Neural progenitor cell (in vitro differentiated cells): ENCODE measurements at regions not wholly inside any gene's neighbourhood (a gene's known extent, or its start where the extent isn't known, plus 50 kb on each side); places are given as distances from the start of the nearest gene placed in this dataset.

ENCODE experiments used
- DNase-seq: peaks from one replicate; pipeline ENCODE4 v3.0.0-alpha.2; 2016; ENCODE audit warnings: low spot score
- H2AFZ ChIP-seq: fragments of 200-600 bp; sonication (generic); replicated peaks from 2 replicates; pipeline ENCODE4 v1.6.1; 2016; ENCODE audit warnings: antibody characterized with exemption
- H3F3A ChIP-seq: fragments of 200-600 bp; sonication (generic); 2 replicates; pipeline ENCODE4 v1.6.1; 2016; ENCODE audit warnings: antibody characterized with exemption, low read depth
- H3K27ac ChIP-seq: fragments of 200-600 bp; sonication (generic); 2 replicates; pipeline ENCODE4 v1.5.1; 2016; ENCODE audit warnings: mild to moderate bottlenecking
- H3K27me3 ChIP-seq: fragments of 200-600 bp; sonication (generic); 2 replicates; pipeline ENCODE4 v1.6.1; 2016; ENCODE audit warnings: mild to moderate bottlenecking, moderate library complexity
- H3K36me3 ChIP-seq: fragments of 200-600 bp; sonication (generic); 2 replicates; pipeline ENCODE4 v1.5.1; 2016
- H3K4me1 ChIP-seq: fragments of 200-600 bp; sonication (generic); 2 replicates; pipeline ENCODE4 v1.6.1; 2016; ENCODE audit warnings: mixed run types
- H3K4me2 ChIP-seq: fragments of 200-600 bp; sonication (generic); 2 replicates; pipeline ENCODE4 v1.6.1; 2016
- H3K4me3 ChIP-seq: fragments of 200-600 bp; sonication (generic); 2 replicates; pipeline ENCODE4 v1.5.1; 2016
- H3K79me2 ChIP-seq: fragments of 200-600 bp; sonication (generic); 2 replicates; pipeline ENCODE4 v1.6.1; 2016; ENCODE audit warnings: low read depth
- H3K9ac ChIP-seq: fragments of 200-600 bp; sonication (generic); 2 replicates; pipeline ENCODE4 v1.6.1; 2016
- H3K9me3 ChIP-seq: fragments of 200-600 bp; sonication (generic); 2 replicates; pipeline ENCODE4 v1.5.1; 2016; ENCODE audit warnings: low read depth
- H4K20me1 ChIP-seq: fragments of 200-600 bp; sonication (generic); 2 replicates; pipeline ENCODE4 v1.6.1; 2016; ENCODE audit warnings: low read depth
- H3K27ac Mint-ChIP-seq: 3 replicates; pipeline ENCODE4 v1.8.0; 2021; ENCODE audit warnings: mixed read lengths
- H3K27me3 Mint-ChIP-seq: 2 replicates; pipeline ENCODE4 v1.8.0; 2022; ENCODE audit warnings: low read depth, mild to moderate bottlenecking, inconsistent platforms, moderate library complexity, mixed read lengths; ENCODE audit not compliant: insufficient read depth
- H3K36me3 Mint-ChIP-seq: 3 replicates; pipeline ENCODE4 v1.8.0; 2021; ENCODE audit warnings: mixed read lengths
- H3K4me1 Mint-ChIP-seq: 3 replicates; pipeline ENCODE4 v1.8.0; 2021; ENCODE audit warnings: mixed read lengths
- H3K4me3 Mint-ChIP-seq: 3 replicates; pipeline ENCODE4 v1.8.0; 2021; ENCODE audit warnings: mild to moderate bottlenecking, moderate library complexity, mixed read lengths
- H3K9me3 Mint-ChIP-seq: 3 replicates; pipeline ENCODE4 v1.8.0; 2020; ENCODE audit warnings: mixed read lengths
- CTCF ChIP-seq: fragments of 200-600 bp; sonication (generic); IDR thresholded peaks from 2 replicates; pipeline ENCODE4 v1.5.1; 2017; ENCODE audit warnings: antibody characterized with exemption, mild to moderate bottlenecking
- EZH2 ChIP-seq: fragments of 200-600 bp; sonication (generic); IDR thresholded peaks from 2 replicates; pipeline ENCODE4 v1.6.1; 2017; ENCODE audit warnings: antibody characterized with exemption, mild to moderate bottlenecking, moderate library complexity
- EZH2phosphoT487 ChIP-seq: fragments of 200-600 bp; sonication (generic); IDR thresholded peaks from 2 replicates; pipeline ENCODE4 v1.6.1; 2017; ENCODE audit warnings: antibody characterized with exemption

GRCh38 chr9:90037146-90037797, 432.5 kb downstream of the GADD45G start:
- Histone ChIP-seq H3F3A (peaks cover 9% of the 10 kb centered on the region), H3K4me3 (no peak overlapping the region), H3K36me3 (no peaks in the 10 kb centered on the region), H2AFZ (no peak overlapping the region), H3K9me3 (no peaks in the 10 kb centered on the region), H3K4me1 (peaks cover 22% of the 10 kb centered on the region), H4K20me1 (no peaks in the 10 kb centered on the region), H3K79me2 (no peaks in the 10 kb centered on the region), H3K4me2 (peak overlapping the region; percentile 38), H3K27ac (no peak overlapping the region), H3K27me3 (no peaks in the 10 kb centered on the region), H3K9ac (no peak overlapping the region)
- TF ChIP-seq EZH2 (no peak), CTCF (no peak), EZH2phosphoT487 (no peak)
- no peak overlapping the region for H3K27ac Mint-ChIP-seq
- no peaks in the 10 kb centered on the region for H3K36me3 Mint-ChIP-seq
- H3K27me3 Mint-ChIP-seq: peaks cover 2% of the 10 kb centered on the region
- no peaks in the 10 kb centered on the region for H3K9me3 Mint-ChIP-seq
- H3K4me1 Mint-ChIP-seq: peaks cover 16% of the 10 kb centered on the region
- DNase-seq: peak; percentile 29
- no peak overlapping the region for H3K4me3 Mint-ChIP-seq

- no peaks in the 10 kb centered on the region for H4K20me1 ChIP-seq
- H3K36me3 Mint-ChIP-seq: no peaks in the 10 kb centered on the region
- H3K9me3 Mint-ChIP-seq: no peaks in the 10 kb centered on the region
- H2AFZ ChIP-seq: no peak overlapping the region
- H3F3A ChIP-seq: peaks cover 9% of the 10 kb centered on the region
- no peak overlapping the region for H3K9ac ChIP-seq
- H3K4me3 Mint-ChIP-seq: no peak overlapping the region
- no peak overlapping the region for H3K4me3 ChIP-seq
- no peaks in the 10 kb centered on the region for H3K36me3 ChIP-seq
- TF ChIP-seq EZH2: no peak
- TF ChIP-seq EZH2phosphoT487: no peak
- no peak for TF ChIP-seq CTCF
- no peak overlapping the region for H3K27ac ChIP-seq
- H3K4me1 ChIP-seq: peaks cover 22% of the 10 kb centered on the region
- DNase-seq: peak; percentile 84
- H3K4me1 Mint-ChIP-seq: peaks cover 16% of the 10 kb centered on the region
- H3K4me2 ChIP-seq: peak overlapping the region; percentile 26
- no peaks in the 10 kb centered on the region for H3K9me3 ChIP-seq
- H3K27me3 ChIP-seq: no peaks in the 10 kb centered on the region
- H3K27me3 Mint-ChIP-seq: peaks cover 3% of the 10 kb centered on the region
- H3K27ac Mint-ChIP-seq: no peak overlapping the region
- no peaks in the 10 kb centered on the region for H3K79me2 ChIP-seq
Observed at GRCh38 chr9:90038763-90039162, 434.0 kb downstream of the GADD45G start.

GRCh38 chr9:90044263-90044662, 439.5 kb downstream of the GADD45G start:
- Histone ChIP-seq H3K27ac (no peak overlapping the region), H3K36me3 (no peaks in the 10 kb centered on the region), H3F3A (no peaks in the 10 kb centered on the region), H3K4me3 (no peak overlapping the region), H3K9ac (no peak overlapping the region), H4K20me1 (no peaks in the 10 kb centered on the region), H3K4me1 (peaks cover under 1% of the 10 kb centered on the region), H3K27me3 (no peaks in the 10 kb centered on the region), H3K79me2 (no peaks in the 10 kb centered on the region), H3K4me2 (no peak overlapping the region), H2AFZ (no peak overlapping the region), H3K9me3 (no peaks in the 10 kb centered on the region)
- peaks cover 15% of the 10 kb centered on the region for H3K4me1 Mint-ChIP-seq
- TF ChIP-seq CTCF: no peak
- no peak for TF ChIP-seq EZH2
- no peak for TF ChIP-seq EZH2phosphoT487
- DNase-seq: no peak
- no peaks in the 10 kb centered on the region for H3K36me3 Mint-ChIP-seq
- peaks cover 2% of the 10 kb centered on the region for H3K9me3 Mint-ChIP-seq
- no peak overlapping the region for H3K27ac Mint-ChIP-seq
- H3K4me3 Mint-ChIP-seq: no peak overlapping the region
- peaks cover 2% of the 10 kb centered on the region for H3K27me3 Mint-ChIP-seq
